Activated T-cell treated with anti-CD3 and anti-CD28 coated beads, Interleukin-2, amount 50 U/mL, for 48 hours (primary cell): ENCODE measurements at regions not wholly inside any gene's neighbourhood (a gene's known extent, or its start where the extent isn't known, plus 50 kb on each side); places are given as distances from the start of the nearest gene placed in this dataset.

Experiments used
- DNase-seq, 2 experiments: peaks; one replicate each; pipeline ENCODE4 v3.0.0-alpha.2; 2020

GRCh38 chr12:85690146-85690545 lies 146.1 kb downstream of the RASSF9 start:
- no peak for DNase-seq

DNA sequence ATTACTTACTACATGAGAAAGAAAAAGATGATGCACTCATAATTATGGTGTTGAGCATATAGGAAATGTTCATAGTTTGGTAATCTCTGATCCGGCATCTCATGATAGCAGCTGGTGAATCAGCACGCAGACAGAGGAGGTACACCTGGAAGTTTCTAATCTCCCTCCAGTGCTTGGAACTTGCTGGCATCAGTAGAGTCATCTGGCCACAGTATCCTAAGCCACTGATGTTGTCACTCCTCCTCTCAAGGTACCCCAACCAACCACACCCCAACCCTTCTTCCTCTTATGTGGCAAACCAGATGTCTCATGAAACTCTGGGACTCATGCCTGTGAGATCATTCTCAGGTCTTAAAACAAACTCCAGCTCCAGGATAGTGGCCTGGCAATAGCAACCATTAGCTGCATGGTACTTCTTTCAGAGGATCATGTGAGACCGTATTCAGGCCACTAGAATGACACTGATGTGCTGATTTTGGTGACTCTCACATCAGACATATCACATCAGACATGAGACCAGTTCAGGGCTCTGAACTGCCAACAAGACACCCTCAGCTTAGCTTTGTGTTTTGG lies 143.0 kb downstream of the RASSF9 start:
- no peak for DNase-seq

GRCh38 chr12:85695097-85695715 lies 141.0 kb downstream of the RASSF9 start:
- DNase-seq, result no peak

DNA sequence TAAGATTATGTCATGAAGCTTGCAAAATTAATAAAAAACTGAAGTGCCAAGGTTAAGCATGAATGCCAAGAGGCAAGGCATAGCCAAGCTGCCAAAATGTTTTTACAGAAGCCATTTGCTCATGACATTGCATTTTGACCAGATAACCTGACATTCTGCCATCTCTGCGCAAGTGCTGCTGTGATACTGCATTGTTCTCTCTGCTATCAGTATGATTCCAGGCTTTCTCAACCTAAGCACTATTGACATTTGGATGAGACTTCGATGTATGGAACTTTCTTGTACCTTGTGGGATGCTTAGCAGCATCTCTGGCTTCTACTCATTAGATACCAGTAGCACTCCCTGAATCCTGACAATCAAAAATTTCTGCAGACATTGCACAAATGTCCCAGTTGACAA lies 139.2 kb downstream of the RASSF9 start:
- DNase-seq, result no peak

DNA sequence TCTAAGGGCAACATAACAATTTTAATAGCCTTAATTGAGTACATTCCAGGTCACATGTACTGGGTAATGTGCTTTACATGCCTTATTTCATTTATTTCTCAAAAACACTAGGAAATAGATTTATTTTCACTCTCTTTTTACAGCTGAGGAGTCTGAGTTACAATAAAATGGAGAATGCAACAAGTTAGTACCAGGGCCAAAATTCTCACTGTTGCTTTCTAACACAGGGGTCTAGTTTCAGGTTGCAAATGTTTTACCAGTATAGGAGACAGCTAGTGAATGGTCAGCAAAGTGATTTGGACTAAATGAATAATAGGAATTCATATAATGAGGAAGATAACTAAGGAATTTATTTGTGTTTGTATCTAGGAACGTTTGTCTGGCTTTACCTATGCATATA lies 137.3 kb downstream of the RASSF9 start:
- DNase-seq, result no peak

DNA sequence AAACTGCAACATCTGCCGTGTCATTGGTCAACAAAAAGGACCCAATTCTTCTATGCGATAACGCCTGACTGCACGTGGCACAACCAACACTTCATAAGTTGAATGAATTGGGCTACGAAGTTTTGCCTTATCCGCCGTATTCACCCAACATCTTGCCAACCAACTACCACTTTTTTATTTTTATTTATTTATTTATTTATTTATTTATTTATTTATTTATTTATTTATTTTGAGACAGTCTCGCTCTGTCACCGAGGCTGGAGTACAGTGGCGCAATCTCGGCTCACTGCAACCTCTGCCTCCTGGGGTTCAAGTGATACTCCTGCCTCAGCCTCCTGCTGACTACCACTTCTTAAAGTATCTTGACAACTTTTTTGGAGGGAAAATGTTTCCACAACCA lies 127.4 kb downstream of the RASSF9 start:
- no peak for DNase-seq

GRCh38 chr12:85711735-85712390 lies 124.3 kb downstream of the RASSF9 start:
- no peak for DNase-seq

GRCh38 chr12:85713373-85713772 lies 122.8 kb downstream of the RASSF9 start:
- no peak for DNase-seq

- no peak for DNase-seq
Measured at GRCh38 chr12:85714425-85714824, 121.8 kb downstream of the RASSF9 start.

DNA sequence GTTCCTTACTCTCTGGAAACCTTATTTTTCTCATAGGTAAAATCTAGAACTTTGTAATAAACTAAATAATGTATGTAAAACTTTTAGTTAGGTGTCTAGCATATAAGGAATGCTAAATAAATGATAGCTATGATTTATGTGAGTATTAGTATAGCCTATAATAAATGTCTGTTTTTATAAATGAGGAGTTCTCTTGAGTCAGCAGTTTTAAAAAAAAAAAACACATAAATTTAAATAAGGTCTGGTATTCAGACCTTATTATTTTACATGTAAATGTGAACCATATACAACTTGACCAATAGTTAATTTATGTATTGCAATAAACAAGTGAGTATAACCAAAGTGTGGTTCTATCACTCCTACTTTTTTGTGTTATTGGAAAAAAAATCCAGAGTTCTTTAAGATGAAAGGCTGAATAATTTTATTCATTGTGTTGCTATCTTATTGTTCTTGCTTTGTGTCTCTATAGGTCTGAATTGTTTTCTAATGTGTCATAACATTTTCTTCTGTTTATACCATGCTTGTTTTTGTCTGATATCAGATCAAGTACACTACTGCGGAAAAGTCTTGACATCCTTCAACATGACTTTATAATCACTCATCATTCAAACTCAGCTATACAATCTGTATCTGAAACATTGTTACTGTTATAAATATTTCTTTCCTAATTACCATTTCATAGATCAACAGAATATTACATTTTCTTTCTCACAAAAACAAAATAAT lies 115.7 kb downstream of the RASSF9 start:
- DNase-seq, result no peak

DNA sequence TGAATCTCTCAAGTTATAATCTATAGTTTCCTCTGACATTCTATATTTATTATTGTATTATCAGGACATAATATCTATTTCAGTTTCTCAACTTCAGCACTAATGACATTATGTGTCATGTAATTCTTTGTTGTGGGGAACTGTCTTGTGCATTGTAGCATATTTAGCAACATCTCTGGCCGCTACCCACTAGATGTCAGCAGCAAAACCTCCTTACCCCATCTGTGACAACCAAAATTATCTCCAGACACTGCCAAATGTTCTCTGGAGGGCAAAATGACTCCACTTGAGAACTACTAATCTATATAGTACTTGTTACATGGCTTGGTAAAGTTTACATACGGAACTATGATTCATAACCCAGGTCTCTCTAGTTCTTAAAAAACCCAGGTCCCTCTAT lies 110.2 kb downstream of the RASSF9 start:
- DNase-seq, result no peak

DNA sequence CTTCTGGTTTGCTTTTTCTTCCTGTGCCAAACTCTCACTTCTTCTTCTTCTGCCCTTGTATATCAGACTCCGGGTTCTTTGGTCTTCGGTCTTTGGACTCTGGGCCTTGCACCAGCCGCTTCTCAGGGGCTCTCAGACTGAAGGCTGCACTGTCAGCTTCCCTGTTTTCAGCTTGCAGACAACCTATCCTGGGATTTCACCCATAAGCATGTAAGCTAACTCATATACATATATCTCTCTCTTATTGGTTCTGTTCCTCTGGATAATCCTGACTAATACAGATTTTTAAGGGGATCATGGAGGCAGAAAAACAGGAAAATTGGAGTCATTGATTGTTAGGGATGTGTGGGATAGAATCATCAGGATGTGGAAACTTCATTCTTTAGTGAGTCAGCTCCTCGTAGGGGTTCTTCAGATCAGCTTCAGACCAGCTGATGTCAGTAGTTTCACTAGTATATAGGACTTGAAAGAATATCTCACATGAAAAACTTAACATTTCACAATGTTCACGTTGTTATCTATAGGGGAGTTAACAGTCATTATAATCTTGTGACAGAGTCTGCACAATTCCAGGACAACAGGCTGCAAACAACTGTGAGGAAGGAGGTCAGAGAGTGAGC lies 102.9 kb downstream of the RASSF9 start:
- no peak for DNase-seq

GRCh38 chr12:85733984-85734383 lies 102.2 kb downstream of the RASSF9 start:
- DNase-seq, result no peak

DNA sequence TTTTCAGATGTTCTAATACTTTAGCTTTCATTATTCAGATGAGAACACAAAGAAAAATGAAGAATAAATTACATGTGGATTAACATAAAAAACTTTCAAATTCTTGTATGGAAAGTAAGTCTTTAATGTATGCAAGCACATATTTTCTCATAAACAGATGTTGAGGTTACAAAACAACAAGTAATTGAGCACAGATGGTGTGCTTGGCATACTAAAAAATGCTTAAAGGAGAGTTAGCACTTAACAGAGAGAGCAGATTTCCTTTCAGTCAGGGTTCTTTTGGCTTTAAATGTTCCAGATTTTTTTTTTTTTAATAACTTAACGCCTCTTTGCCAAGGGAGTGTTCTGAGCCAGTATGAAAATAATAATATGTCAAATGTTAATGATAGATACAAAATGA lies 96.0 kb downstream of the RASSF9 start:
- no peak for DNase-seq

DNA sequence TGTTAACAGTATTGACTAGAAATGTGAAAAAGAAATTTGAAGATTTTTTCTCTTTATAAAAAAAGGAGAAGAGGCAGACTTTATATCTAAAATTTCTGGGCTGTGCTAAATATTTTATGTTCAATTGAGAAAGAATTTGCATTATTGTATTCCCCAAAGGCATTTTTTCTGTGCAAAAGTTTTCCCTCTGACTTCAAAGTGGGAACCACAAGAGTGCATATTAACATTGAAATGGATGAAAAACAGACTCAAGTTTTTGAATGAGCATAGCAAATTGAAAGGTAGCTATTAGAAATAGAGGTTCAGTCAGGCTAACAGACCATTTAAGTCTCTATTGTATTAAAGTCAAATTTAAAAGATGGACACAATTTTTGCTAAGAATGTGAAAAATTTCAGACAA lies 95.2 kb downstream of the RASSF9 start:
- no peak for DNase-seq

GRCh38 chr12:85747941-85748495 lies 88.2 kb downstream of the RASSF9 start:
- no peak for DNase-seq
